Activated CD8-positive, alpha-beta T cell treated with anti-CD3 and anti-CD28 coated beads, Interleukin-2, amount 10 ng/mL, durations not matched to agents 7 days and 5 days (primary cell): ENCODE measurements at regions not wholly inside any gene's neighbourhood (a gene's known extent, or its start where the extent isn't known, plus 50 kb on each side); places are given as distances from the start of the nearest gene placed in this dataset.
"Not testable (repeated sequence)": the region's sequence is repeated elsewhere in the genome, so short reads cannot be mapped to it uniquely, and the experiment has no call there.

ENCODE experiments used
- ATAC-seq: fragments of 150-1000 bp; cut with Tn5 transposase; one replicate; pipeline ENCODE4 v1.10.0; 2021; ENCODE audit warnings: moderate library complexity
- CTCF ChIA-PET: fragments of 350-600 bp; sonication (Branson Sonifier 250); formaldehyde crosslinking; loops from one replicate; lab custom pipeline; 2021; ENCODE audit warnings: antibody characterized with exemption; lab: Charles Lee
- POLR2A ChIA-PET: fragments of 350-600 bp; sonication (Branson Sonifier 250); formaldehyde crosslinking; loops from one replicate; lab custom pipeline; 2021; ENCODE audit warnings: antibody characterized with exemption; lab: Charles Lee
- DNase-seq: peaks from one replicate; pipeline ENCODE4 v3.0.0-alpha.2; 2020
- H3K27ac Mint-ChIP-seq: one replicate; pipeline ENCODE4 v1.8.0; 2021; ENCODE audit warnings: mild to moderate bottlenecking, mixed read lengths
- H3K27me3 Mint-ChIP-seq: one replicate; pipeline ENCODE4 v1.8.0; 2021; ENCODE audit warnings: low read depth, mixed read lengths
- H3K36me3 Mint-ChIP-seq: one replicate; pipeline ENCODE4 v1.8.0; 2021; ENCODE audit warnings: low read depth, mixed read lengths
- H3K4me1 Mint-ChIP-seq: one replicate; pipeline ENCODE4 v1.8.0; 2021; ENCODE audit warnings: low read depth, mixed read lengths
- H3K4me3 Mint-ChIP-seq: one replicate; pipeline ENCODE4 v1.8.0; 2021; ENCODE audit warnings: mild to moderate bottlenecking, mixed read lengths
- H3K9me3 Mint-ChIP-seq: one replicate; pipeline ENCODE4 v1.8.0; 2022; ENCODE audit warnings: mixed read lengths; ENCODE audit not compliant: insufficient read depth

DNA sequence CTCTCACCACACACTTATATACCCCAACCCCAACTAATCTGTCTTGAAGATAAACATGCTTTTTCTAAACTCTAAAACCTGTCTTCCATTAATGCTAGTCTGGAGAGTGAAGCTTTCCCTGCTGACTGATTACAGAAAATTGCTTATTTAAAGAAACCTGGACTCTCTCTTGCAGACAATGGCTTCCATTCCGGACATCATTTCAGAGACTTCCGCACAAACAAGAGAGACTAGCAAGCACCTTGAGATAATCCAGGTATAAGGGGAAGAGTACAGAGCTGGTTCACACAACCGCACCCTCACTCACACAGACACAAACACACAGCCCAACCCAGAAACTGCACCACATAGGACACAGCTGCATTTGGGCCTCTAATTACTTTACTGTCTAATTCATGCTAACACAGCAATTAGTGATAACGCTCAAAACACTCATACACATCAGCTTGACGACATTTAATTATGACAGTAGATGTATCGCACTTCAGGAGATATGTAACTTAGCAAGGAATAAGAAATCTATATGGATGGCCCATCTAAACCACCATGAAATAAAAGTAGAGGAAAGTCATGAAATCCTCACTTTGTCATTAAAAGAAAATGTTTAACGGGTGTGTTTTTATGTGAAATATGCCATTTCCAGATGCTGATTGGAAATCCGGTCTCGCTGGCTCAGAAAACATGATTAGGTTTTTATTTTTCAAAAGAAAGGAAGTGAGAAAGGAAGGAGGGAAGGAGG lies 138.1 kb upstream of the JARID2 start:
- CTCF ChIA-PET = no interaction called here
- H3K27ac Mint-ChIP-seq = no peak overlapping the region
- no peaks in the 10 kb centered on the region for H3K9me3 Mint-ChIP-seq
- POLR2A ChIA-PET = no interaction called here
- ATAC-seq (no peak), DNase-seq (no peak)
- H3K36me3 Mint-ChIP-seq = no peaks in the 10 kb centered on the region
- H3K4me3 Mint-ChIP-seq = no peak overlapping the region
- H3K4me1 Mint-ChIP-seq = peaks cover 3% of the 10 kb centered on the region
- no peaks in the 10 kb centered on the region for H3K27me3 Mint-ChIP-seq

DNA sequence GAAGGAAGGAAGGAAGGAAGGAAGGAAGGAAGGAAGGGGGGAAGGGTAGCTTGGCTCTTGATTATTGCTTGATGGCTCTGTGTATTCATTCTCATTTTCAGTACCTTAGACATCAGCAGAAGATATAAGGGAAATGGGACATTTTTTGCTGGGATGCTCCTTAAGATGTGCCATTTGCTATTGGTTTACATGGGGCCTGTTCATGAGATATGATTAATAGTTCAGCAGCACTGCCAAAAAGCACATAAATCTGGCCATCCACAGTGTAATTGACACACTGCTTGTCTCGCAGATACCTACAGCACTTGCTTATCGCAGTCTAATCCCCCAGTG lies 137.5 kb upstream of the JARID2 start:
- Mint-ChIP-seq H3K4me1 (peaks cover 3% of the 10 kb centered on the region), H3K4me3 (no peak overlapping the region), H3K27me3 (no peaks in the 10 kb centered on the region), H3K36me3 (no peaks in the 10 kb centered on the region), H3K9me3 (no peaks in the 10 kb centered on the region), H3K27ac (no peak overlapping the region)
- DNase-seq (no peak), ATAC-seq (no peak)
- CTCF ChIA-PET = no interaction called here
- POLR2A ChIA-PET = no interaction called here

DNA sequence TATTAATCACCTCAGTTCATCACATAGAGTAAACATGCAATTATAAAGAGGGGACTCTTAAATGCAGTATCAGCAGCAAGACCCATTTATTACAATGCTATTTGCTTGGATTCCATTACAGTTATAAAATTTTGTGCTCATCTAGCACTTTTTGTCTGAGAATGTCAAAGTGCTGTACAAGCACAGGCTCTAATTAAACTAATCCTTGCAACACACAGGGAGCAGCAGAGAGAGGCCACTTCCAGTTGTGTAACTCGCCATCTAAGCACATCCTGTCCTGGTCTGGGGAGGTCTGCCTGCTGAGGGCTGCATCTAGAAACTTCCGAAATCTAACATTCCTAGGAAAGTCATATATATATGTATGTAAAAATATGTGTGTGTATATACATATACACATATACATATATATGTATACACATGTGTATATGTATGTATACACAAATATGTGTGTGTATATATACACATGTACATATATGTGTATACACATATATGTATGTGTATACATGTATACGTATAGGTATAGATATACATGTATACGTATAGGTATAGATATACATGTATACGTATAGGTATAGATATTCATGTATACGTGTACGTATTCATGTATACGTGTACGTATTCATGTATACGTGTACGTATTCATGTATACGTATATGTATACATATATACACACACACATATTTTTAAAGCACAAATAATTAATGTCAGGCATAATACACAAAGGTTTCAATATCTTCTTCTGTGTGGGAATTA lies 136.4 kb upstream of the JARID2 start:
- Mint-ChIP-seq H3K27ac (no peak overlapping the region), H3K4me1 (peaks cover 3% of the 10 kb centered on the region), H3K36me3 (no peaks in the 10 kb centered on the region), H3K27me3 (no peaks in the 10 kb centered on the region), H3K4me3 (no peak overlapping the region), H3K9me3 (no peaks in the 10 kb centered on the region)
- CTCF ChIA-PET = no interaction called here
- ATAC-seq (no peak), DNase-seq (no peak)
- POLR2A ChIA-PET = no interaction called here

DNA sequence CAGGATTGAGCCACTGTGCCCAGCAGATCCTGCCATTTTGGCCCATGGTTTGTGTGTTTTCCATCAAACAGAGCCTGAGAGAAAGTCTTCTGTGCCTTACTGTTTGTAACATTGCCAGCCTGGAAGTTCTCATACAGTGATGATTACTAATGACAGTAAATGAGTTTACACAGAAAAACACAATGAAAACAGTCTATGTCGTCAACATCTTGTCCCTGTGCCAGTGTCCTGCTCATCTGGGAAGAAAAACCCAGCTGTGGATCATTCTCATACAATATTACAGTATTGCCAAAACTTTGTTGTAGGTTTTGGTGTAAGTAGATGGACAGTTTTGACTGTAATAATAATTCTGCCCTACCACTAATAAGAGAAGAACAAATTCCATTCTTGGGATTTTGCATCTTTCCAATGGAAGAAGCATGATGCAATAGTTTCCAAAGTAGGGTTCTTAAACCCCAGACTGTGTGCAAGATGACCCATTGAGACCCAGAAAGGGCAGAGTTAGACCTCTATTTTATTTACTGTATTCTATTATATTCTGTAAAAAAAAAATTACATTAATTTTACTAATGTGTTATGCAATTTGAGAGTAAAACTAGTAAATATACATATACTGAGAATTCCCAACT lies 135.0 kb upstream of the JARID2 start:
- H3K27me3 Mint-ChIP-seq = no peaks in the 10 kb centered on the region
- no peak overlapping the region for H3K4me3 Mint-ChIP-seq
- no peaks in the 10 kb centered on the region for H3K9me3 Mint-ChIP-seq
- ChIA-PET CTCF (no interaction called here), POLR2A (no interaction called here)
- H3K36me3 Mint-ChIP-seq = no peaks in the 10 kb centered on the region
- H3K4me1 Mint-ChIP-seq = peaks cover 3% of the 10 kb centered on the region
- H3K27ac Mint-ChIP-seq = no peak overlapping the region
- no peak for ATAC-seq
- DNase-seq = no peak

GRCh38 chr6:15111576-15111975 lies 134.3 kb upstream of the JARID2 start:
- POLR2A ChIA-PET, H3K4me1 Mint-ChIP-seq, H3K4me3 Mint-ChIP-seq, H3K27me3 Mint-ChIP-seq, ATAC-seq, CTCF ChIA-PET, H3K36me3 Mint-ChIP-seq, DNase-seq, H3K27ac Mint-ChIP-seq, H3K9me3 Mint-ChIP-seq: not testable (repeated sequence)

- Mint-ChIP-seq H3K4me1 (peaks cover 3% of the 10 kb centered on the region), H3K9me3 (no peaks in the 10 kb centered on the region), H3K27ac (no peak overlapping the region), H3K36me3 (no peaks in the 10 kb centered on the region), H3K27me3 (no peaks in the 10 kb centered on the region), H3K4me3 (no peak overlapping the region)
- ATAC-seq (no peak), DNase-seq (no peak)
- POLR2A ChIA-PET = no interaction called here
- CTCF ChIA-PET = no interaction called here
Observed at GRCh38 chr6:15113587-15113986, 132.3 kb upstream of the JARID2 start.

DNA sequence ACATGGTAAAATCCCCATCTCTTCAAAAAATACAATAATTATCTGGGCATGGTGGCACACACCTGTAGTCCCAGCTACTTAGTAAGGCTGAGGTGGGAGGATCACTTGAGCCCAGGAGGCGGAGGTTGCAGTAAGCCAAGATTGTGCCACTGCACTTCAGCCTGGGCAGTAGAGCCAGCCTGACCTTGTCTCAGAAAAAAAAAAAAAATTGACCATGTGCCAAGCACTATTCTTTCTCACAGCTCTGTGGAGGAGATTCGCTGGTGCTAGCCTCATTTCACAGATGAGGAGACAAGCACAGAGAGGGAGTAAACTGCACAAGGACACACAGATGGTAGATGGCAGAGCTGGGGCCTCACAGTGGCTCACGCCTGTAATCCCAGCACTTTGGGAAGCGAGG lies 131.8 kb upstream of the JARID2 start:
- Mint-ChIP-seq H3K9me3 (no peaks in the 10 kb centered on the region), H3K4me3 (no peak overlapping the region), H3K27ac (no peak overlapping the region), H3K4me1 (peaks cover 3% of the 10 kb centered on the region), H3K36me3 (no peaks in the 10 kb centered on the region), H3K27me3 (no peaks in the 10 kb centered on the region)
- ChIA-PET POLR2A (no interaction called here), CTCF (no interaction called here)
- ATAC-seq (no peak), DNase-seq (no peak)

GRCh38 chr6:15116889-15117288 lies 129.0 kb upstream of the JARID2 start:
- Mint-ChIP-seq H3K27ac (no peak overlapping the region), H3K27me3 (no peaks in the 10 kb centered on the region), H3K4me3 (no peak overlapping the region), H3K36me3 (no peaks in the 10 kb centered on the region), H3K4me1 (peaks cover 5% of the 10 kb centered on the region), H3K9me3 (no peaks in the 10 kb centered on the region)
- DNase-seq = no peak
- POLR2A ChIA-PET = no interaction called here
- no peak for ATAC-seq
- CTCF ChIA-PET = no interaction called here

GRCh38 chr6:15121443-15121842 lies 124.4 kb upstream of the JARID2 start:
- ATAC-seq = no peak

GRCh38 chr6:15121977-15122550 lies 123.8 kb upstream of the JARID2 start:
- Mint-ChIP-seq H3K4me3 (no peak overlapping the region), H3K27ac (no peak overlapping the region), H3K9me3 (no peaks in the 10 kb centered on the region), H3K4me1 (peaks cover 5% of the 10 kb centered on the region), H3K36me3 (no peaks in the 10 kb centered on the region), H3K27me3 (no peaks in the 10 kb centered on the region)
- ChIA-PET POLR2A (no interaction called here), CTCF (no interaction called here)
- DNase-seq = no peak
- no peak for ATAC-seq

More at GRCh38 chr6:15121443-15121842, 124.4 kb upstream of the JARID2 start:
- H3K4me1 Mint-ChIP-seq = peaks cover 5% of the 10 kb centered on the region
- no peaks in the 10 kb centered on the region for H3K27me3 Mint-ChIP-seq
- DNase-seq = no peak
- H3K9me3 Mint-ChIP-seq = no peaks in the 10 kb centered on the region
- POLR2A ChIA-PET = no interaction called here
- H3K36me3 Mint-ChIP-seq = no peaks in the 10 kb centered on the region
- no peak overlapping the region for H3K4me3 Mint-ChIP-seq
- no peak overlapping the region for H3K27ac Mint-ChIP-seq
- CTCF ChIA-PET = no interaction called here

DNA sequence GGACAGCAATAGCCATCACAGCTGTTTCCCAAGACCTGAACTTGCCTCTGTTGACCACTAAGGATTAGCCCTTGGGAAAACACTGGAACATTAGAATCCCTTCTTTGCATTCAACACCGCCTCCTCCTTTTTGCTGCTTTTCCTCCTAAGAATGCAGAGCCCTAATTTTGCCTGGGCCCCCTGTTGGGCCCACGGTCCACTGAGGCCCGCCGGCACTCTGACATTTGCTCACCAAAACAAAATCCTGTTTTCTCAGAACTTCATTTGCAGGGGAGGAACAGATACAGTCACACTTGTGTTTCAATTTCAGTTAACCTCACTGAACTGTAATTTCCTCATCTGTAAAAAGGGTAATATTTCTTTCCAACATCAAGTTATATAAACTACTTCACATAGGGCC lies 116.0 kb upstream of the JARID2 start:
- Mint-ChIP-seq H3K4me3 (peak overlapping the region; percentile 34), H3K36me3 (no peaks in the 10 kb centered on the region), H3K27me3 (no peaks in the 10 kb centered on the region), H3K27ac (peak overlapping the region; percentile 85), H3K4me1 (peaks cover 19% of the 10 kb centered on the region), H3K9me3 (no peaks in the 10 kb centered on the region)
- CTCF ChIA-PET = no interaction called here
- no peak for DNase-seq
- POLR2A ChIA-PET = interaction anchor here (0.5 kb wide), 1 partner anchor 394 kb away, joined by 6 read pairs; no protein-coding TSS in a partner anchor
- ATAC-seq = no peak

- no peak overlapping the region for H3K27ac Mint-ChIP-seq
- no peak for ATAC-seq
- no peaks in the 10 kb centered on the region for H3K27me3 Mint-ChIP-seq
- ChIA-PET CTCF (no interaction called here), POLR2A (no interaction called here)
- peaks cover 19% of the 10 kb centered on the region for H3K4me1 Mint-ChIP-seq
- no peak overlapping the region for H3K4me3 Mint-ChIP-seq
- DNase-seq = no peak
- no peaks in the 10 kb centered on the region for H3K9me3 Mint-ChIP-seq
- no peaks in the 10 kb centered on the region for H3K36me3 Mint-ChIP-seq
Observed at GRCh38 chr6:15131234-15131633, 114.6 kb upstream of the JARID2 start.
